ENCODE measurements at regions not wholly inside any gene's neighbourhood (a gene's known extent, or its start where the extent isn't known, plus 50 kb on each side); places are given as distances from the start of the nearest gene placed in this dataset.
A peak's percentile ranks its signal among the peaks of the same experiment; 100 is the strongest.

DNA sequence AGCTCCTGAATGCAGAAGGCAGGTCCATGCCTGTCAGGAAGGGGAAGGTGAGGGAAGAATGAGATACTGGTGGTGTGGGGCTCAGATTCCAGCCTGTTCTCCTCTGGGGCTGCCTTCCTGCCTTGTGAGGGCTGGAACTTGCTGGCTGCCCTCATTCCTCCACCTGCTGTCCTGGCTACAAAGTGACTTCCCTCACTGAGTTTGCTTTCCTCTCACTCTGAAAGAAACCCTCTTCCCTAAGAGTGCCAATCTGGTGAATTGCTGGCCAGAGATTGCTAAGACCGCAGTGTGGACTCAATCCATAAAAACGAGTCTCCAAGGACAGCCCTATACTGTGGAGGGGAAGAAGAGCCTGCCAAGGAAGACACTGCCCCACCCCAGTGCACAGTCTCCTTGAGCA lies 664.4 kb upstream of the HS6ST1 start:
- peaks cover 45% of the 10 kb centered on the region for H3K4me1 ChIP-seq (ENCODE audit: control insufficient read depth, extremely low read depth, insufficient read depth, low read length)
- no peaks in the 10 kb centered on the region for H3K79me2 ChIP-seq (ENCODE audit: control insufficient read depth, insufficient read depth, low read length)
- DNase-seq (ENCODE audit: low read depth, low spot score) (no peak), FAIRE-seq (peak; percentile 67)
- peak overlapping the region; percentile 38 for H3K4me2 ChIP-seq (ENCODE audit: control insufficient read depth, extremely low read depth, insufficient read depth, low read depth, low read length)
- no peak overlapping the region for H3K27ac ChIP-seq (ENCODE audit: control insufficient read depth, insufficient read depth, low read length)
- H2AFZ ChIP-seq (ENCODE audit: control insufficient read depth, low read length): no peak overlapping the region
- no peaks in the 10 kb centered on the region for H3K27me3 ChIP-seq (ENCODE audit: control insufficient read depth, extremely low read depth, insufficient read depth, low read length)
- H3K36me3 ChIP-seq (ENCODE audit: control insufficient read depth in 2 of 2, extremely low read depth in 1 of 2, insufficient read depth in 2 of 2, low read length in 2 of 2): no peaks in the 10 kb centered on the region
- H3K4me3 ChIP-seq (ENCODE audit: control insufficient read depth in 2 of 3, extremely low read depth in 1 of 3, insufficient read depth in 2 of 3, low read depth in 1 of 3, low read length in 3 of 3): no peak overlapping the region
- no peaks in the 10 kb centered on the region for H3K9me1 ChIP-seq (ENCODE audit: control insufficient read depth, extremely low read depth, insufficient read depth, low read length)
- H3K9me3 ChIP-seq (ENCODE audit: control insufficient read depth, low read depth, low read length): no peaks in the 10 kb centered on the region
- TF ChIP-seq, protein P1, sequence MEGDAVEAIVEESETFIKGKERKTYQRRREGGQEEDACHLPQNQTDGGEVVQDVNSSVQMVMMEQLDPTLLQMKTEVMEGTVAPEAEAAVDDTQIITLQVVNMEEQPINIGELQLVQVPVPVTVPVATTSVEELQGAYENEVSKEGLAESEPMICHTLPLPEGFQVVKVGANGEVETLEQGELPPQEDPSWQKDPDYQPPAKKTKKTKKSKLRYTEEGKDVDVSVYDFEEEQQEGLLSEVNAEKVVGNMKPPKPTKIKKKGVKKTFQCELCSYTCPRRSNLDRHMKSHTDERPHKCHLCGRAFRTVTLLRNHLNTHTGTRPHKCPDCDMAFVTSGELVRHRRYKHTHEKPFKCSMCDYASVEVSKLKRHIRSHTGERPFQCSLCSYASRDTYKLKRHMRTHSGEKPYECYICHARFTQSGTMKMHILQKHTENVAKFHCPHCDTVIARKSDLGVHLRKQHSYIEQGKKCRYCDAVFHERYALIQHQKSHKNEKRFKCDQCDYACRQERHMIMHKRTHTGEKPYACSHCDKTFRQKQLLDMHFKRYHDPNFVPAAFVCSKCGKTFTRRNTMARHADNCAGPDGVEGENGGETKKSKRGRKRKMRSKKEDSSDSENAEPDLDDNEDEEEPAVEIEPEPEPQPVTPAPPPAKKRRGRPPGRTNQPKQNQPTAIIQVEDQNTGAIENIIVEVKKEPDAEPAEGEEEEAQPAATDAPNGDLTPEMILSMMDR (optimal IDR thresholded peaks at IDR 0.05 in 1 of 3, IDR thresholded peaks at IDR 0.05 in 1 of 3, conservative IDR thresholded peaks at IDR 0.05 in 1 of 3; ENCODE audit: extremely low read depth in 1 of 3, insufficient read depth in 2 of 3, low read length in 3 of 3): no peak
- no peak for TF ChIP-seq EZH2 (IDR thresholded peaks at IDR 0.05; ENCODE audit: low read length)
- dilution Hi-C loops (cut with MboI; ENCODE audit: extremely low pct_ligation_motif_present, low sequenced_read_pairs): no loop called here
- H3K9ac ChIP-seq (ENCODE audit: control insufficient read depth, extremely low read depth, insufficient read depth, low read length): no peak overlapping the region
- H4K20me1 ChIP-seq (ENCODE audit: control insufficient read depth, extremely low read depth, insufficient read depth, low read length): no peaks in the 10 kb centered on the region

DNA sequence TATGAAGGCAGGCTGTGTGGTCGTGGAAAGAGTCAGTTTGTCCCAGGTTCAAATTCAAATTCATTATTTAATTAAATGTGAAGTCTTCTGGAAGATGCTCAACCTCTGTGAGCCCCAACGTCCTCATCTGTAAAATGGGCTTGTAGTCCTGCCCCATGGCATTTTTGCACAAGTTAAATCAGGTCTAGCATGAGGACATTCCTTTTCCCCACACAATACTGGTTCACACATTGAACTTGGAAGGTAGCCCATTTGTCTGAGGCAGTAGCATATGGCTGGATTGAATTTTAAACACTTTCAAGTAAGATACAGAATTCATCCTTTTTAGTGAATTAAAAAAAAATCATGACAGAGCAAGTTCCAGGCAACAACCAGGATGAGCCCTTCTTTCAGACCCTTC lies 665.4 kb upstream of the HS6ST1 start:
- peaks cover 43% of the 10 kb centered on the region for H3K4me1 ChIP-seq (ENCODE audit: control insufficient read depth, extremely low read depth, insufficient read depth, low read length)
- dilution Hi-C loops (cut with MboI; ENCODE audit: extremely low pct_ligation_motif_present, low sequenced_read_pairs): no loop called here
- no peak for DNase-seq (ENCODE audit: low read depth, low spot score)

More for the DNA sequence above, 665.4 kb upstream of the HS6ST1 start:
- H3K4me2 ChIP-seq (ENCODE audit: control insufficient read depth, extremely low read depth, insufficient read depth, low read depth, low read length): no peak overlapping the region
- H3K27ac ChIP-seq (ENCODE audit: control insufficient read depth, insufficient read depth, low read length): no peak overlapping the region
- H3K36me3 ChIP-seq (ENCODE audit: control insufficient read depth in 2 of 2, extremely low read depth in 1 of 2, insufficient read depth in 2 of 2, low read length in 2 of 2): no peaks in the 10 kb centered on the region
- no peak overlapping the region for H3K9ac ChIP-seq (ENCODE audit: control insufficient read depth, extremely low read depth, insufficient read depth, low read length)
- H3K9me1 ChIP-seq (ENCODE audit: control insufficient read depth, extremely low read depth, insufficient read depth, low read length): no peaks in the 10 kb centered on the region
- TF ChIP-seq, protein P1 (optimal IDR thresholded peaks at IDR 0.05 in 1 of 3, IDR thresholded peaks at IDR 0.05 in 1 of 3, conservative IDR thresholded peaks at IDR 0.05 in 1 of 3; ENCODE audit: extremely low read depth in 1 of 3, insufficient read depth in 2 of 3, low read length in 3 of 3): no peak
- TF ChIP-seq EZH2 (IDR thresholded peaks at IDR 0.05; ENCODE audit: low read length): no peak
- H3K79me2 ChIP-seq (ENCODE audit: control insufficient read depth, insufficient read depth, low read length): no peaks in the 10 kb centered on the region
- no peaks in the 10 kb centered on the region for H3K9me3 ChIP-seq (ENCODE audit: control insufficient read depth, low read depth, low read length)
- H3K27me3 ChIP-seq (ENCODE audit: control insufficient read depth, extremely low read depth, insufficient read depth, low read length): no peaks in the 10 kb centered on the region
- no peak overlapping the region for H3K4me3 ChIP-seq (ENCODE audit: control insufficient read depth in 2 of 3, extremely low read depth in 1 of 3, insufficient read depth in 2 of 3, low read depth in 1 of 3, low read length in 3 of 3)
- H4K20me1 ChIP-seq (ENCODE audit: control insufficient read depth, extremely low read depth, insufficient read depth, low read length): no peaks in the 10 kb centered on the region
- H2AFZ ChIP-seq (ENCODE audit: control insufficient read depth, low read length): no peak overlapping the region
- FAIRE-seq: peak; percentile 39
